22Rv1 (cell line): ENCODE measurements at regions not wholly inside any gene's neighbourhood (a gene's known extent, or its start where the extent isn't known, plus 50 kb on each side); places are given as distances from the start of the nearest gene placed in this dataset.

ENCODE experiments used
- CTCF ChIP-seq: fragments of 450-650 bp; IDR thresholded peaks from 2 replicates; pipeline ENCODE4 v1.5.1; 2017; ENCODE audit warnings: mild to moderate bottlenecking
- ZFX ChIP-seq: fragments of 450-650 bp; IDR thresholded peaks from 2 replicates; pipeline ENCODE4 v1.6.1; 2017; ENCODE audit warnings: antibody characterized with exemption, borderline replicate concordance

DNA sequence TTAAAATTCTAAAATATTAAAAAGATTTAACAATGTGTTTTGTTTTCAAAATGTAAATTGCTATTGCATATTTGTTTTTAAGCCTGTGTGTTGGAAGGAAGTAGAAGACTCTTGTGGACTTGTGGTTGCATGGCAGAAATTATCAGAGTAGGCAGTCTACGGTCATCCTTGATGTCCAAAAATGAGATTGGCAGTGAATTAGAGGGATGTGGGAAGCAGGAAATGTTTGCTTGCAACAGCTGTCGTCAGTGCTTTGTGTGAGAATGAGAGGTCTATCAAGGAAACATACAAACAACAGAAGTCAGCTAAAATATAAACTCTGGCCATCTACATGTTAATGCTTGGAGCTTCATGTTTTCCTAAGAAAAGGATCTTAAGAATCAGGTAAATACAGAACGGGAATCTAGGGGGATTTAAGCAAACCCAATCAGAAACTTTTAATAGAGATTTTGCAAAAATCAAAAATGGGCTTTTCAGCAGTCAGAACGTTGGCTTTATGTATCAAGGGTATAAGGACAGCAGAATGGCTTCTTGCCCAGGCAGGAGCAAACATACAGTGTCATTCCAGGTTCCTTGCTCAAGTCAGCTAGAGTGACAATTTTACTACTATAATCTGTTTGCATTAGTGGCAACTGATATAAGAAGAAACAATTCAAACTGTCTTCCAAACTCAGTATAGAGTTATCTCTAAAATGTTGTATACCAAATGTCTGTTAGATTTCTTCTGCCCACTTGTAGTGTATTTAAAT is 196.7 kb downstream of the CYB561 start:
- TF ChIP-seq CTCF (no peak), ZFX (no peak)
